ENCODE measurements at regions not wholly inside any gene's neighbourhood (a gene's known extent, or its start where the extent isn't known, plus 50 kb on each side); places are given as distances from the start of the nearest gene placed in this dataset.

- DNase-seq: peak; percentile 59
These were observed 267.5 kb upstream of the SP4 start for GRCh38 chr7:21160401-21160800.

GRCh38 chr7:21167942-21168341, 259.9 kb upstream of the SP4 start:
- DNase-seq: no peak

- DNase-seq: no peak
These were observed 258.0 kb upstream of the SP4 start for GRCh38 chr7:21169667-21170580.

- no peak for DNase-seq
These were observed 255.1 kb upstream of the SP4 start for GRCh38 chr7:21172800-21173199.

- DNase-seq: no peak
These were observed 254.4 kb upstream of the SP4 start for GRCh38 chr7:21173436-21173835.

- DNase-seq: no peak
These were observed 252.2 kb upstream of the SP4 start for GRCh38 chr7:21175714-21176113.

GRCh38 chr7:21184942-21185652, 242.8 kb upstream of the SP4 start:
- no peak for DNase-seq

- DNase-seq: no peak
These were observed 242.1 kb upstream of the SP4 start for GRCh38 chr7:21185653-21186265.

GRCh38 chr7:21191321-21192073, 236.4 kb upstream of the SP4 start:
- DNase-seq: no peak

GRCh38 chr7:21192657-21193056, 235.2 kb upstream of the SP4 start:
- DNase-seq: no peak

GRCh38 chr7:21193895-21194294, 234.0 kb upstream of the SP4 start:
- DNase-seq: no peak

GRCh38 chr7:21194936-21195335, 232.9 kb upstream of the SP4 start:
- DNase-seq: no peak

- DNase-seq: no peak
These were observed 229.0 kb upstream of the SP4 start for GRCh38 chr7:21198921-21199320.

GRCh38 chr7:21200503-21200902, 227.4 kb upstream of the SP4 start:
- DNase-seq: no peak

- DNase-seq: no peak
These were observed 213.2 kb upstream of the SP4 start for GRCh38 chr7:21214657-21215056.

GRCh38 chr7:21215307-21215706, 212.6 kb upstream of the SP4 start:
- no peak for DNase-seq

GRCh38 chr7:21217365-21217764, 210.5 kb upstream of the SP4 start:
- DNase-seq: no peak

GRCh38 chr7:21218155-21218554, 209.7 kb upstream of the SP4 start:
- DNase-seq: no peak

- no peak for DNase-seq
These were observed 206.8 kb upstream of the SP4 start for GRCh38 chr7:21221130-21221529.

GRCh38 chr7:21238400-21239116, 189.3 kb upstream of the SP4 start:
- no peak for DNase-seq

- DNase-seq: no peak
These were observed 184.6 kb upstream of the SP4 start for GRCh38 chr7:21243265-21243664.

GRCh38 chr7:21251151-21251800, 176.6 kb upstream of the SP4 start:
- peak; percentile 55 for DNase-seq
